OCI-M1 (cell line): ENCODE measurements at regions not wholly inside any gene's neighbourhood (a gene's known extent, or its start where the extent isn't known, plus 50 kb on each side); places are given as distances from the start of the nearest gene placed in this dataset.
"Not testable (repeated sequence)": the region's sequence is repeated elsewhere in the genome, so short reads cannot be mapped to it uniquely, and the experiment has no call there.

Source experiments
- DNase-seq: peaks from one replicate; lab custom pipeline; 2025; lab: John Stamatoyannopoulos, UW

DNA sequence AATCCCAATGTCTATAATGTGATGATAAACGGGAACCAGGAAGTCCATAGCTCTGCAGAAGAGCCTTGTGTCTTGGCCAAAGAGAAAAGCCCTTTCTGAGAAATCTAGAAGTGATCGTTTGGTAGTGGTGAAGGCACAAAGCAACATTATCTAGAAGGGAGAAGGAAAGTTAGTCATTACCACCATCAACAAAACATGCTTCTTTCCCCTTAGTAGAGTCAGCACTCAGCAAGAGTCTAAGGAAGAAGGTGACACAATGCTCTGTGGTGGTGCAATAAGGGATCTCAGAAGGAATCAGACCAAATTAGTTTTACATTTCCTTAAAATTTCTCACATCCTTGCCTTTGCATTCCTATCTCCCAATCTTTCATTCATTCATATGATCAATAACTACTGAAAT lies 134.4 kb upstream of the PRDX6 start:
- DNase-seq, result peak; percentile 9

GRCh38 chr1:173344034-173344743 lies 132.9 kb upstream of the PRDX6 start:
- no peak for DNase-seq

GRCh38 chr1:173347282-173347818 lies 129.8 kb upstream of the PRDX6 start:
- DNase-seq, result no peak

- DNase-seq, result not testable (repeated sequence)
These were observed 124.5 kb upstream of the PRDX6 start for GRCh38 chr1:173352635-173353034.

DNA sequence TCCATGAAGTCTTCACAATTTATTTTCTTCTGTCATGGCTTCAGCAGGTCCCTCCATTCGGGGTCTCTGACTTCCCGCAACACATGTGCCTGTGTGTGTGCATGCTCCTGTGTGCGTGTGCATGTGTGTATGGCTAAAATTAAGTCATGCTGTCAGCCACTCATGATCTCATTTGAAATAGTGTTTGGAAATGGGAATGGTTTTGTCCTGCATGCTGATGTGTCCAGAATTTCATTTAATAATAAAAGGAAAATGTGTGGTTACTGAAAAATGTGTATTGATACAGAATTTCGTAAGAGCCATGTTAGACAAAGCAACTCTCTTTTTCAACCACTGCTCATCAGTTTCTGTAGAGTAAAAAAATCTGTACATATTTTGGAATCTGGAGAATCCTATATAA lies 123.8 kb upstream of the PRDX6 start:
- no peak for DNase-seq

DNA sequence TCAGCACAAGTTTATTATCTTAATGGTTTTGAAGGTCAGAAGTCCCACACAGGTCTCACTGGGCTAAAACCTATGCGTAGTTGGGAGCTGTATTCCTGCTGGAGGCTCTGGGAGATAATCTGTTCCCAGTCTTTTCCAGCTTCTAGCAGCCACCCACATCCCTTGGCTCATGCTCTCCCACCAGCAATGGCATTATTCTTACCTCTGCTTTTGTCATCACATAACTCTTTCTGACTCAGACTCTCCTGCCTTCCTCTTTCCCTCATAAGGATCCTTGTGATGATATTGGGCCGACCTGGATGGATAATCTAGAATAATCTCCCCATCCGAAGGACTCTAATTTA lies 122.2 kb upstream of the PRDX6 start:
- DNase-seq, result no peak

- peak; percentile 92 for DNase-seq
These were observed 121.7 kb upstream of the PRDX6 start for GRCh38 chr1:173355281-173356031.

- no peak for DNase-seq
These were observed 120.9 kb upstream of the PRDX6 start for GRCh38 chr1:173356191-173356762.

GRCh38 chr1:173360487-173361063 lies 116.6 kb upstream of the PRDX6 start:
- DNase-seq, result peak; percentile 27

DNA sequence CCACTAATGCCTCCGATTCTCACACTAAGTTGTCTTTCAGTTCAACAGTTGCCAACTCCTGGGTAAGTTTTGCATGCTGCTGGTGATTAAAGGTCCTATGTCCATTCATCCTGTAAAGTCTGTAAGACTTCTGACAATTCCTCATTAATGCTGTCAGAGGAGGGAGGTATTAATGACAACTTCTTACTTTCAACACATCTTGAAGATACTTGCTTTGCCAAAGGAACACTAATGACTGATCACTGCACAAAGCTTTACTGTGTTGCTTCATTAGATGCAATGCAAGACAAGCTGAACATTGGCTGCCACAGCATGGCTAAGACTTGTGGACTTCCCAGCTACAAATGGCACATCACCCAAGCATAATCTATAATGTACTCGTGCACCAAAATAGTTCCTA lies 114.6 kb upstream of the PRDX6 start:
- DNase-seq, result no peak

DNA sequence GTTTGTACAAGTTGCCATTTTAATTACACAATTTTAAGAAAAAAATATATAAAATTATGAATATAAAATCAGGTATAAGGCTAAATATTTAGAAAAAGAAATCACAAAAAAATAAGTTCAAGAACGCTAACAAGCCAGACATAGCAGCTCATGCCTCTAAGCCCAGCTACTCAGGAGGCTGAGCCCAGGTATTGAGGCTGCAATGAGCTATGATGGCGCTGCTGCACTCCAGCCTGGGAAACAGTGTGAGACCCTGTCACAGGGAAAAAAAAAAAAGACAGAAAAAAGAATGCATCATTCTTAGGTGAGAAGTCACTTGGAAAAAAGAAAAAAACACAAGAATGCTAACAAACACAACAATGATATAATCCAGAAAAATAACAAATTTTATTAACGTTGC lies 112.3 kb upstream of the PRDX6 start:
- no peak for DNase-seq

DNA sequence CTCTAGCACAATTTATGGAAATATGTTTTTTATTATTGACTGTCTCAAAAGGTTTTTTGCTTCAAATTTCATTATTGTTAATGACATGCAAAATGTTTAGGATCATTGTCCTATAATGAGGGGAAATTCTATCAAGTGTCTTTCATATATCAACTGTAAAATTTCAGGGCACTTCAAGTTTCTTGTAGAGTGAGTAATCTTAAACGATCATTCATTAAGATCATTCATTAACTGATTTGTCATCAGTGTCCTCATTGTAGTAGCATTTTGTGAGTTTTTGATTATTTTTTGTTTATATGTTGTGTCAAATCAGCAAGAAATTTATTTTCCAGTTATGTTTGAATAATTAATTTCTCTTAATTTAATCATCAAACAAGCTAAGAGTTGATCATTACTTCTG lies 111.8 kb upstream of the PRDX6 start:
- DNase-seq, result no peak

GRCh38 chr1:173367136-173367535 lies 110.0 kb upstream of the PRDX6 start:
- no peak for DNase-seq

- DNase-seq, result peak; percentile 15
These were observed 106.5 kb upstream of the PRDX6 start for GRCh38 chr1:173370586-173370985.

DNA sequence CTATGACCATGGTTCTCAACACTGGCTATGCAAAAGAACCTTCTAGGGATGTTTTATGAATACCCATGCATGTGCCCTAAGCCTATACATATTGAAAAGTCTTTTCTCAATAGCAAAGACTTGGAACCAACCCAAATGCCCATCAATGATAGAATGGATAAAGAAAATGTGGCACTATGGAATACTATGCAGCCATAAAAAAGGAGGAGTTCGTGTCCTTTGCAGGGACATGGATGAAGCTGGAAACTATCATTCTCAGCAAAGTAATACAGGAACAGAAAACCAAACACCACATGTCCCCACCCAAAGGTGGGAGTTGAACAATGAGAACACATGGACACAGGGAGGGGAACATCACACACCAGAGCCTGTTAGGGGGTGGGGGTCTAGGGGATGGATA lies 101.1 kb upstream of the PRDX6 start:
- DNase-seq, result not testable (repeated sequence)

- DNase-seq, result no peak
These were observed 99.9 kb upstream of the PRDX6 start for GRCh38 chr1:173377266-173377665.

GRCh38 chr1:173383351-173383750 lies 93.8 kb upstream of the PRDX6 start:
- no peak for DNase-seq

DNA sequence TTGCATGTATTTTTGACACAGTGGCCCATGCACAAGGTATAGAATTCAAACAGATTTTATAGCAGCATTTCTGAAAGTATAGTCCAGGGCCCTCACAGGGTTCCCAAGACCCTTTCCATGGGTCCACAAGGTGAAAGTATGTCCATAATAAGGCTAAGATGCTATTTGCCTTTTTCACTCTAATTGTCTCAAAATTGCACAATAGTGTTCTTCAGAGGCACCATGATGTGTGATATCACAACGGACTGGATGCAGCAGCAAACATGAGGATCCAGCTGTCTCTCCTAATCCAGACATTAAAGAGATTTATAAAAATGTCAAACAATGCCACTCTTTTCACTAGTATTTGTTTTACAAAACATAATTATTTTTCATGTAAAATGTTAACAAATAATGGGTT lies 88.8 kb upstream of the PRDX6 start:
- DNase-seq, result no peak

DNA sequence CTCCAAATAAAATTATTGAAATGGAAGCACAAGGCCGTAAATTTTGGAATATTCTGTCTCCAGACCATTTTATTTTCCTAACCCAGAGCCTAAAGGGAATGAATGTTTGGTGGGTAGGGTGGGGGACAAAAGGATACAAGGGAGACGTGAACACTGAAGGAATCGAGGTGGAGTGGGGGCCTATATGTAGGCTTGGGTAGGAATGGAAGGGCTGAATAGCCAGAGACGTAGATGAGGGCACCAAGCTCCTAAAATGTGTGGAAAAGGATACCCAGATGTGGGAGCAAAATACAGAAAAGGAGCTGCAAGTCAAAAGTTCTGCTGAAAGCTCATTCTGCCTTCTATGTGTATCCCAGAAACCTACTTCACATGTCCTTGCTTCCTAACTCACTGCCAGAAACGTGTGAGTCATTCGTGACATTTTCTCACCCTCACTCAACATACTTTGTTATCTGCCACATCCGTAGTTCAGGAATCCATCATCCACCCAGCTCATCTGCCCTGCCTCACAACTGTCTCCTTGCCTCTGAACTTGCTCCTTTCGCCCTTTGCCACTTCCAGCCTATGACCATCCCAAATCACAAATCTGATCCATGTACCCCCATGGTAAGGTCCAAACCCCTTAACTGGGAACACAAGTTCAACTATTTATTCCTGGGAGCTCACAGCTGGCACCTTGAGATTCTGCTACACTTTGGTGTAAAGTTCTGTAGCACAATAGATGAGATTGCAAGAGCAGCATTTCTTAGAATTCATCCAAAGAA lies 84.1 kb upstream of the PRDX6 start:
- no peak for DNase-seq

- no peak for DNase-seq
These were observed 83.5 kb upstream of the PRDX6 start for GRCh38 chr1:173393659-173394000.

DNA sequence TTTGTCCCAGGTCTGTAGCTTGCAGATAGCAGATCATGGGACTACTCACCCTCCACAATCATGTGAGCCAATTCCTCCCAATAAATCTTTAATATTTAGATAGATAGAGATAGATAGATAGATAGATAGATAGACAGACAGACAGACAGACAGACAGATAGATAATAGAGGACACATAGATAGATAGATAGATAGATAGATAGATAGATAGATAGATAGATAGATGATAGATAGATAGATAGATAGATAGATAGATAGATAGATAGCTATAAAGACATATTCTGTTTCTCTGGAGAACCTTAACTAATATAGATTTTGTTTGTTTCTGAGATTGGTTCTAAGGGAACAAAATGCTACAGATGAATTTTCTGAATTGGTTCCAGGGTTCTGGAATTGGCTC lies 82.3 kb upstream of the PRDX6 start:
- DNase-seq, result not testable (repeated sequence)

DNA sequence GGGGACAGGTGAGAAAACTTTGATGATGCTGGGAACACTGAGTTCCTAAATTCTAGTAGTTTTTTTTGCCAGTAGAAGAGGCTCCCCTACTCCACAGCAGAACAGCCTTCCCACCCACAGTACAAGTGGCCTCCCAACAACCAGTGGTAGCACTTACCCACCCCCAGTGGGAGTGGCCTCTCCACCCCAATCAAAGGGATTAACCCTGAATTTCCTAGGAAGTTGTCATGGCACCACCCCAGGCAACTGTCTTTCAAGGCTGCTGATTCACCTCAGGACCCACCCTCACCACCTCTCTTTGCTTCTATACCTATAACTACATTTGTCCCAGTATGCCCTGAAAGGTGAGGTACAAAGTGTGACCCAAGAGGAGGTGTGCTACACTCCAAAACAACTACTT lies 81.4 kb upstream of the PRDX6 start:
- no peak for DNase-seq
